LNCaP clone FGC (cell line): ENCODE measurements at regions not wholly inside any gene's neighbourhood (a gene's known extent, or its start where the extent isn't known, plus 50 kb on each side); places are given as distances from the start of the nearest gene placed in this dataset.

Source experiments
- DNase-seq: peaks from one replicate; pipeline ENCODE4 v3.0.0-alpha.2; 2011; ENCODE audit warnings: low read depth
- H3K4me3 ChIP-seq: 2 replicates; pipeline ENCODE4 v1.5.1; 2011; ENCODE audit warnings: mild to moderate bottlenecking, low read depth, low read length, control low read depth
- CTCF ChIP-seq: IDR thresholded peaks from 2 replicates; pipeline ENCODE4 v1.5.1; 2012; ENCODE audit warnings: mild to moderate bottlenecking; ENCODE audit not compliant: control insufficient read depth, insufficient read depth; ENCODE audit errors: extremely low read depth

- no peak for TF ChIP-seq CTCF
- H3K4me3 ChIP-seq, result no peak overlapping the region
- no peak for DNase-seq
These were observed 380.4 kb downstream of the POM121L12 start for GRCh38 chr7:53415816-53416215.

- TF ChIP-seq CTCF, result no peak
- H3K4me3 ChIP-seq, result no peak overlapping the region
- DNase-seq, result no peak
These were observed 383.5 kb downstream of the POM121L12 start for GRCh38 chr7:53418834-53419482.

- DNase-seq, result no peak
- no peak overlapping the region for H3K4me3 ChIP-seq
- TF ChIP-seq CTCF, result no peak
These were observed 385.1 kb downstream of the POM121L12 start for GRCh38 chr7:53420550-53420949.

- no peak for TF ChIP-seq CTCF
- no peak for DNase-seq
- no peak overlapping the region for H3K4me3 ChIP-seq
These were observed 386.9 kb downstream of the POM121L12 start for GRCh38 chr7:53422291-53422690.

- peak overlapping the region; percentile 19; the same call in 1 of the 2 replicates for H3K4me3 ChIP-seq
- DNase-seq, result no peak
- no peak for TF ChIP-seq CTCF
These were observed 390.8 kb downstream of the POM121L12 start for GRCh38 chr7:53426145-53426750.

DNA sequence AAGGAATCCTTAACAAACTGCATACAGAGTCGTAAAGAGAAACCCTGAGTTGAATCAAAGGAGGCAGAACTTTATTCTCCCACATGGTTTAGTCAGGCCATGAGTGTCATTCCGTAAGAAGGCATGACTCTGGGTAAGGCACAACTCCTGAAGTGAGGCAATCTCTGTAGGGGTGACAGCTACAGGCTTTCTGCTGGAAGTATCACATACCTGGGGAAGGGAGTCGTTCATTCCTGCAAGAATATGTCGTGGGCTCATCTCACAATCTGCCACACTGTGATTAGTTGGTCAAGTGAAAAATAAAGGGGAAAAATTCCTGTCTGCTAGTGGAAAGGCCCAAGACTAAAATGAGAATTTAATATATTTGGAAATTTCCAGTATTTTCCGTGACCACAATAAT lies 392.6 kb downstream of the POM121L12 start:
- no peak for TF ChIP-seq CTCF
- H3K4me3 ChIP-seq, result no peak overlapping the region
- no peak for DNase-seq

DNA sequence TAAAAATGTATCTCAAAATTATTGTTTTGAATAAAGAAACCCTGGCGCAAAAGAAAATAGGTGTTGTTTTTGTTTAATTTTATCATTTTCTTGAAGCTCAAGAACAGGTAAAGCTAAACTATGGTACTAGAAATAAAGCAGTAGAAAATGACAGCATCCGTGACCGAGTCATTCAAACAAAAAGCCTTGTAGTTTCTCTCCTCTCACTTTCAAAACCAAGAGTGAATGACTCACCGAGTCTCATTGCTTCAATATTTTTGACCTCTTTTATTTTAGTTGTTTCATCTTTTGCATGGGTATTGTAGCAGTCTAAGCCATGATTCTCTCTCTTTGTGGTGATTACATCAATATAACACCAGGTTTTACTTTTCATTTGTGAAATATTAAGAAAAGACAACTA lies 396.5 kb downstream of the POM121L12 start:
- DNase-seq, result no peak
- H3K4me3 ChIP-seq, result no peak overlapping the region
- TF ChIP-seq CTCF, result no peak
